Right atrium auricular region (tissue), 2 donors: ENCODE measurements at regions not wholly inside any gene's neighbourhood (a gene's known extent, or its start where the extent isn't known, plus 50 kb on each side); places are given as distances from the start of the nearest gene placed in this dataset.

Experiments used
- DNase-seq: peaks from one replicate; pipeline ENCODE4 v3.0.0-alpha.2; 2019; ENCODE audit warnings: low spot score
- H3K27ac ChIP-seq, 2 donors: fragments of 200-600 bp; sonication (generic); 1 replicate in 1 of 2; 2 replicates in 1 of 2; pipeline ENCODE4 v1.5.1; 2016 to 2019
- H3K27me3 ChIP-seq, 2 donors: fragments of 200-600 bp; sonication (generic); one replicate each; pipeline versions ENCODE4 v1.5.1 to v1.6.0; 2017 to 2019
- H3K36me3 ChIP-seq: fragments of 200-600 bp; sonication (generic); one replicate; pipeline ENCODE4 v1.5.1; 2016
- H3K4me1 ChIP-seq, 2 donors: fragments of 200-600 bp; sonication (generic); one replicate each; pipeline versions ENCODE4 v1.5.1 to v1.6.0; 2017 to 2019
- H3K4me3 ChIP-seq, 2 donors: fragments of 200-600 bp; sonication (generic); 1 replicate in 1 of 2; 2 replicates in 1 of 2; pipeline ENCODE4 v1.5.1; 2017 to 2019; ENCODE audit warnings: mild to moderate bottlenecking in 1 of 2, moderate library complexity in 1 of 2
- H3K9me3 ChIP-seq, 2 donors: fragments of 200-600 bp; sonication (generic); one replicate each; pipeline ENCODE4 v1.5.1; 2019
- CTCF ChIP-seq, 2 donors: fragments of 200-600 bp; sonication (generic); IDR thresholded peaks; one replicate each; pipeline ENCODE4 v1.5.1; 2019; ENCODE audit warnings: antibody characterized with exemption in 2 of 2

GRCh38 chr14:65835501-65835900, 423.0 kb downstream of the FUT8 start:
- no peak overlapping the region for H3K27ac ChIP-seq
- peaks cover 0 to 7% of the 10 kb centered on the region in 2 donors for H3K4me1 ChIP-seq
- H3K36me3 ChIP-seq, result no peaks in the 10 kb centered on the region
- no peak overlapping the region for H3K4me3 ChIP-seq
- TF ChIP-seq CTCF (IDR thresholded peaks at IDR 0.05), result no peak
- H3K9me3 ChIP-seq, result no peaks in the 10 kb centered on the region
- H3K27me3 ChIP-seq, result no peaks in the 10 kb centered on the region
- DNase-seq, result peak; percentile 42

GRCh38 chr14:65838565-65838964, 426.0 kb downstream of the FUT8 start:
- TF ChIP-seq CTCF (IDR thresholded peaks at IDR 0.05), result no peak
- no peaks in the 10 kb centered on the region for H3K36me3 ChIP-seq
- no peaks in the 10 kb centered on the region for H3K9me3 ChIP-seq

GRCh38 chr14:65840118-65840751, 427.7 kb downstream of the FUT8 start:
- no peaks in the 10 kb centered on the region for H3K36me3 ChIP-seq
- DNase-seq, result no peak
- H3K27me3 ChIP-seq, result no peaks in the 10 kb centered on the region
- H3K9me3 ChIP-seq, result no peaks in the 10 kb centered on the region
- H3K4me1 ChIP-seq, result peaks cover 0 to 10% of the 10 kb centered on the region in 2 donors
- TF ChIP-seq CTCF (IDR thresholded peaks at IDR 0.05), result no peak
- no peak overlapping the region for H3K4me3 ChIP-seq
- no peak overlapping the region for H3K27ac ChIP-seq

More at GRCh38 chr14:65838565-65838964, 426.0 kb downstream of the FUT8 start:
- peaks cover 0 to 10% of the 10 kb centered on the region in 2 donors for H3K4me1 ChIP-seq
- peak; percentile 13 for DNase-seq
- no peaks in the 10 kb centered on the region for H3K27me3 ChIP-seq
- no peak overlapping the region for H3K4me3 ChIP-seq
- no peak overlapping the region for H3K27ac ChIP-seq

- no peaks in the 10 kb centered on the region for H3K36me3 ChIP-seq
- DNase-seq, result no peak
- H3K27me3 ChIP-seq, result no peaks in the 10 kb centered on the region
- peaks cover 0 to 10% of the 10 kb centered on the region in 2 donors for H3K4me1 ChIP-seq
- H3K9me3 ChIP-seq, result no peaks in the 10 kb centered on the region
- H3K27ac ChIP-seq, result no peak overlapping the region
- TF ChIP-seq CTCF (IDR thresholded peaks at IDR 0.05), result no peak
- H3K4me3 ChIP-seq, result no peak overlapping the region
Observed at GRCh38 chr14:65840786-65841185, 428.3 kb downstream of the FUT8 start.

- Histone ChIP-seq H3K27me3 (no peaks in the 10 kb centered on the region), H3K4me3 (no peak overlapping the region), H3K9me3 (no peaks in the 10 kb centered on the region), H3K4me1 (no peaks in the 10 kb centered on the region), H3K36me3 (no peaks in the 10 kb centered on the region), H3K27ac (no peak overlapping the region)
- no peak for DNase-seq
- no peak for TF ChIP-seq CTCF (IDR thresholded peaks at IDR 0.05)
Observed at GRCh38 chr14:65846196-65846868, 433.8 kb downstream of the FUT8 start.
